Nephron progenitor cell (in vitro differentiated cells): ENCODE measurements at regions not wholly inside any gene's neighbourhood (a gene's known extent, or its start where the extent isn't known, plus 50 kb on each side); places are given as distances from the start of the nearest gene placed in this dataset.

Experiments
- DNase-seq: peaks from one replicate; pipeline ENCODE4 v3.0.0; 2021
- H3K27ac Mint-ChIP-seq: 2 replicates; pipeline ENCODE4 v1.8.0; 2021; ENCODE audit warnings: mild to moderate bottlenecking, moderate library complexity, mixed read lengths
- H3K27me3 Mint-ChIP-seq: 2 replicates; pipeline ENCODE4 v1.8.0; 2021; ENCODE audit warnings: mild to moderate bottlenecking, low read depth, mixed read lengths; ENCODE audit not compliant: poor library complexity
- H3K36me3 Mint-ChIP-seq: 2 replicates; pipeline ENCODE4 v1.8.0; 2021; ENCODE audit warnings: low read depth, mixed read lengths
- H3K4me1 Mint-ChIP-seq: 2 replicates; pipeline ENCODE4 v1.8.0; 2021; ENCODE audit warnings: mixed read lengths
- H3K4me3 Mint-ChIP-seq: 2 replicates; pipeline ENCODE4 v1.8.0; 2021; ENCODE audit warnings: mild to moderate bottlenecking, moderate library complexity, mixed read lengths
- H3K9me3 Mint-ChIP-seq: 2 replicates; pipeline ENCODE4 v1.8.0; 2021; ENCODE audit warnings: mild to moderate bottlenecking, moderate library complexity, mixed read lengths
- CTCF ChIP-seq: fragments of 200-600 bp; sonication (generic); IDR thresholded peaks from 2 replicates; pipeline ENCODE4 v1.5.0; 2021; ENCODE audit warnings: antibody characterized with exemption

GRCh38 chr5:56581426-56581825 lies 233.9 kb upstream of the MAP3K1 start:
- Mint-ChIP-seq H3K4me3 (no peak overlapping the region), H3K27ac (no peak overlapping the region), H3K36me3 (no peaks in the 10 kb centered on the region), H3K27me3 (peaks cover 14% of the 10 kb centered on the region), H3K9me3 (peaks cover 4% of the 10 kb centered on the region), H3K4me1 (peaks cover 14% of the 10 kb centered on the region)
- no peak for DNase-seq
- no peak for TF ChIP-seq CTCF

DNA sequence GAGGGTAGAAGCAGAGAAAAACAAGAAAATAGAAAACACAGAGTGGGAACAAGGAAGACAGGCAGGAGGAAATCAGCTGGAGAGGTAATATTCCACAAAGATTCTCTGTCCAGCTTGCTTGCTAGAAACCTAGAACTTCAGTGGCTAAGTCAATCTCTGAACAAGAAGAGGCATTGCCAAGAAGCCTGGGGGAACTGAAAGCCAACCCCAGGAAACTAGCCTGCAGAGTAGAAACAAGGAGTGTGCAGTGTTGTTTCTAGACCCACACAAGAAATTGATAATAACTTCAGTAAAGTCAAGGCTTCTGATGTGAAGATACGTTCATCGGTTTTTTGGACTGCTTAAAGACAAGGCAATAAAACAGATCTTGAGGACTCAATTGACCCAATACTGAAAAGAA lies 234.5 kb upstream of the MAP3K1 start:
- Mint-ChIP-seq H3K4me1 (peaks cover 8% of the 10 kb centered on the region), H3K36me3 (no peaks in the 10 kb centered on the region), H3K27me3 (peaks cover 14% of the 10 kb centered on the region), H3K27ac (no peak overlapping the region), H3K4me3 (no peak overlapping the region), H3K9me3 (peaks cover 4% of the 10 kb centered on the region)
- DNase-seq: no peak
- no peak for TF ChIP-seq CTCF

GRCh38 chr5:56575821-56576220 lies 239.5 kb upstream of the MAP3K1 start:
- peaks cover 21% of the 10 kb centered on the region for H3K9me3 Mint-ChIP-seq
- H3K27ac Mint-ChIP-seq: no peak overlapping the region
- peaks cover 12% of the 10 kb centered on the region for H3K27me3 Mint-ChIP-seq
- no peak for DNase-seq
- no peak for TF ChIP-seq CTCF
- no peaks in the 10 kb centered on the region for H3K36me3 Mint-ChIP-seq
- H3K4me1 Mint-ChIP-seq: no peaks in the 10 kb centered on the region
- H3K4me3 Mint-ChIP-seq: no peak overlapping the region

GRCh38 chr5:56574778-56575177 lies 240.6 kb upstream of the MAP3K1 start:
- H3K27ac Mint-ChIP-seq: no peak overlapping the region
- no peaks in the 10 kb centered on the region for H3K36me3 Mint-ChIP-seq
- peaks cover 7% of the 10 kb centered on the region for H3K27me3 Mint-ChIP-seq
- no peak overlapping the region for H3K4me3 Mint-ChIP-seq
- no peaks in the 10 kb centered on the region for H3K4me1 Mint-ChIP-seq
- DNase-seq: no peak
- peaks cover 21% of the 10 kb centered on the region for H3K9me3 Mint-ChIP-seq
- TF ChIP-seq CTCF: no peak

DNA sequence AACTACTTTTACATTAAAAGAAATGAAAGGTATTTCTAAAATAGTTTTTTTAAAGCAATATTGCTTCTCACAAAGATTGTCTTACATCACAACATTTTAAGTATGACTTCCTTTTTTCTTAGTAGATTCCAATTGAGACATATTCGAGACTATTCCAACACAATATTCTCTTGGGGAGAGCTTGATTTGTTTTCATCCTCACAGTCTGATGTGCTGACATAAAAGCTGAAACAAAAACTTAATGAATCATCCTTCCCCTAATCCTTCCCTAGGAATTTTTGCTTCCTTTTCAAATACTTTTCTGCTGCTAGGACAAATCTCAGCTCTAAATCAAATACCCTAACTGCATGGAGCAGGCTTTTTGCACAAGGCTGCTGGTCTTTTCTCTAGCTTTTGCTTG lies 245.8 kb upstream of the MAP3K1 start:
- H3K4me3 Mint-ChIP-seq: no peak overlapping the region
- H3K4me1 Mint-ChIP-seq: peaks cover 15% of the 10 kb centered on the region
- no peaks in the 10 kb centered on the region for H3K36me3 Mint-ChIP-seq
- no peak for DNase-seq
- peaks cover 21% of the 10 kb centered on the region for H3K9me3 Mint-ChIP-seq
- peaks cover 7% of the 10 kb centered on the region for H3K27me3 Mint-ChIP-seq
- TF ChIP-seq CTCF: no peak
- H3K27ac Mint-ChIP-seq: no peak overlapping the region

DNA sequence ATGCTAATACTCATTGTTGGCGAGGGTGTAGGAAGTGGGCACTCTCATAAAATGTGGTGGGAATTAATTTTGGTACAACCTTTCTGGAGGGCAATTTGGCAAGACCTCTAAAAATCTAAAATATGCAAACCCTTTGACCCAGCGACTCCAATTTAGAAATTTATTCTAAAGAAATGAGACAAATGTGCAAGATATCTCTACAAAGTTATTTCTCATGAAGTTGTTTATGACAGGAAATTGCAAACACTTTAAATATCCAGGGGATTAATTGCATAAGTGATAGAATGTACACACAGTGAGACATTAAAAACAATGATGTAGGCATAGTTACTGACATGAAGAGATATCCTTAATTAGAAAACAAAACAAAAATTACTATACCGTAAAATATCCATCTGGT lies 246.3 kb upstream of the MAP3K1 start:
- Mint-ChIP-seq H3K4me1 (peaks cover 18% of the 10 kb centered on the region), H3K36me3 (no peaks in the 10 kb centered on the region), H3K27ac (no peak overlapping the region), H3K4me3 (no peak overlapping the region), H3K27me3 (peaks cover 7% of the 10 kb centered on the region), H3K9me3 (peaks cover 16% of the 10 kb centered on the region)
- TF ChIP-seq CTCF: no peak
- no peak for DNase-seq
